Uterus (tissue), 2 donors: ENCODE measurements at regions not wholly inside any gene's neighbourhood (a gene's known extent, or its start where the extent isn't known, plus 50 kb on each side); places are given as distances from the start of the nearest gene placed in this dataset.

ENCODE experiments used
- POLR2A ChIP-seq, 2 donors: fragments of 450-650 bp; IDR thresholded peaks; one replicate each; pipeline ENCODE4 v1.6.1; 2016; ENCODE audit warnings: antibody characterized with exemption in 2 of 2, mild to moderate bottlenecking in 1 of 2, moderate library complexity in 1 of 2
- TF ChIP-seq, protein P1 (sequence below), 4 experiments: fragments of 200-600 bp in 2 of 4; fragments of 450-650 bp in 2 of 4; sonication (generic) in 2 of 4; IDR thresholded peaks; one replicate each; pipeline ENCODE4 v1.5.1; 2016 to 2019; ENCODE audit warnings: antibody characterized with exemption in 4 of 4, mild to moderate bottlenecking in 2 of 4, moderate library complexity in 1 of 4

- TF ChIP-seq, protein P1, sequence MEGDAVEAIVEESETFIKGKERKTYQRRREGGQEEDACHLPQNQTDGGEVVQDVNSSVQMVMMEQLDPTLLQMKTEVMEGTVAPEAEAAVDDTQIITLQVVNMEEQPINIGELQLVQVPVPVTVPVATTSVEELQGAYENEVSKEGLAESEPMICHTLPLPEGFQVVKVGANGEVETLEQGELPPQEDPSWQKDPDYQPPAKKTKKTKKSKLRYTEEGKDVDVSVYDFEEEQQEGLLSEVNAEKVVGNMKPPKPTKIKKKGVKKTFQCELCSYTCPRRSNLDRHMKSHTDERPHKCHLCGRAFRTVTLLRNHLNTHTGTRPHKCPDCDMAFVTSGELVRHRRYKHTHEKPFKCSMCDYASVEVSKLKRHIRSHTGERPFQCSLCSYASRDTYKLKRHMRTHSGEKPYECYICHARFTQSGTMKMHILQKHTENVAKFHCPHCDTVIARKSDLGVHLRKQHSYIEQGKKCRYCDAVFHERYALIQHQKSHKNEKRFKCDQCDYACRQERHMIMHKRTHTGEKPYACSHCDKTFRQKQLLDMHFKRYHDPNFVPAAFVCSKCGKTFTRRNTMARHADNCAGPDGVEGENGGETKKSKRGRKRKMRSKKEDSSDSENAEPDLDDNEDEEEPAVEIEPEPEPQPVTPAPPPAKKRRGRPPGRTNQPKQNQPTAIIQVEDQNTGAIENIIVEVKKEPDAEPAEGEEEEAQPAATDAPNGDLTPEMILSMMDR (IDR thresholded peaks at IDR 0.05): no peak
- TF ChIP-seq POLR2A (IDR thresholded peaks at IDR 0.05): no peak
Measured at GRCh38 chr6:19479551-19479950, 357.6 kb upstream of the ID4 start.
